ENCODE measurements at regions not wholly inside any gene's neighbourhood (a gene's known extent, or its start where the extent isn't known, plus 50 kb on each side); places are given as distances from the start of the nearest gene placed in this dataset.

GRCh38 chr10:10797513-10797912 lies 220.2 kb upstream of the CELF2 start:
- DNase-seq (ENCODE audit: low read depth in 1 of 2, low spot score in 1 of 2) = no peak

DNA sequence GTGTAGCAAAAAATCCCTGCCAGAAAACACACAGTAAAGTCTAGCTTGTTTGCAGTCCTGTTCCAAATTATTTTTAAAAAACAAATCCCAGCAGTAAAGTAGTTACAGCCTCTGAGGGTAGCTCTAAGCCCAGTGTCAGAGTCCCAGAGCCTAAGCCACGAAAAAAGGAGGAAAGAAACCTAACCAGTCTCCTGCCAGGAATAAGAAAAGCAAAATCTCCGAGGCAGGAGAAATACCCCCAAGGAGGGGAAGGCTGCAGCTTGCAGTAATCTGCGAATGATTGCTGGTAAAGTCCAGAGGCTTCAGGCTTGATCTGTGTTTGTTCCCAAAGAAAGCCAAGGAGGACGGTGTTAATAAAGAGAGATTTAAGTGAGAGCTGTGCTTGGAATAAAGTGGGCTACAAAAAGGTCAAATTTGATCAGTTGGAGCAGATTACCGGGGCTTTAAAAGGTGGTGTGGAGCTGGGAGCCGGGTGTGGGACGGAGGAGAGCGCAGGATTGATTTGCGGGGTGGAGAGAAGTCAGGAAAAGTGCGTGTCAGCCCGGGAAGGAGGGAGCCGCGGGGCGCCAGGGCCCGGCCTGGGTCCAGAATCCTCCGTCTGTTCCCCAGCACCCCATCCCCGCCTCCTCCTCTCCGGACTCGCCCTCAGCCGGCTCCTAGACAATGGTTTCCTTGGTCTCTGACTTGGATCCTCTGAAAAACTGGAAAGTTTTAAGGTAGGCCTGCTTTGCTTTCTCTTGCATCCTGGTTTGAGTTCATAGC lies 219.4 kb upstream of the CELF2 start:
- DNase-seq (ENCODE audit: low read depth in 1 of 2, low spot score in 1 of 2) = no peak

DNA sequence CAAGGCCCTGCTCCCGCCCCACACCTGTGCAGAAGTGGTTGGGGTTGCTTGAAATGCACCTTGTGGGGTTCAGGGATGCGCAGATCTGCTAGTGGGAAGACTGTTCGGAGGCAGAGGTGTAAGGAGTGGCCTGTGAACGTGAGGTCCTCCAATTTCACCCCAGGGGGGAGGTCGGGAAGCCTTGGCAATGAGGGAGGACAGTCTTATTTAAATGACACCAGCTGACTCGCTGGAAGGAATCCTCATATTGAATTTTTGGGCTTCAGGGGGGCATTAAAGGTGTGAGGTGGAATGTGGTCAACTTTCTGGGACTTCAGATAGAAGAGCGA lies 218.8 kb upstream of the CELF2 start:
- no peak for DNase-seq (ENCODE audit: low read depth in 1 of 2, low spot score in 1 of 2)

DNA sequence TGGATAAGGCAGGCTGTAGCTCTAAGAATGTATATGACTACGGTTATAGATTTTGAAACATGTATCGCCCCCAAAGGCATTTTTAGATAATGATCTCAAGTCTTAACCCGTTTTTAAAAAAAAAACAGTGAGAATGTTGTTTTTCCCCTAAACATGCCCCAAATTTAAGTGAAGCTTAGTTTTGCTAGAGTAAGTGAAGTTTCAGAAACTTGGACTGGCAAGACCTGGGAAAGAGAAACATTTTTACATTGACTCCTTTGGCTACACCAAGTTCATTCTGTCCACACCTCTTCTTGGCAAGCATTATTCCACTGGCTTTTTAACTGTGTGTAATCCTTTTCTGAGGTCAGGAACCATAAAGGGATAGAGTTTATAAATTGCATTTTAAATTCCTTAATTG lies 216.7 kb upstream of the CELF2 start:
- no peak for DNase-seq (ENCODE audit: low read depth in 1 of 2, low spot score in 1 of 2)

GRCh38 chr10:10803278-10803677 lies 214.4 kb upstream of the CELF2 start:
- DNase-seq (ENCODE audit: low read depth in 1 of 2, low spot score in 1 of 2) = no peak

GRCh38 chr10:10804061-10804460 lies 213.6 kb upstream of the CELF2 start:
- DNase-seq (ENCODE audit: low read depth in 1 of 2, low spot score in 1 of 2) = no peak

DNA sequence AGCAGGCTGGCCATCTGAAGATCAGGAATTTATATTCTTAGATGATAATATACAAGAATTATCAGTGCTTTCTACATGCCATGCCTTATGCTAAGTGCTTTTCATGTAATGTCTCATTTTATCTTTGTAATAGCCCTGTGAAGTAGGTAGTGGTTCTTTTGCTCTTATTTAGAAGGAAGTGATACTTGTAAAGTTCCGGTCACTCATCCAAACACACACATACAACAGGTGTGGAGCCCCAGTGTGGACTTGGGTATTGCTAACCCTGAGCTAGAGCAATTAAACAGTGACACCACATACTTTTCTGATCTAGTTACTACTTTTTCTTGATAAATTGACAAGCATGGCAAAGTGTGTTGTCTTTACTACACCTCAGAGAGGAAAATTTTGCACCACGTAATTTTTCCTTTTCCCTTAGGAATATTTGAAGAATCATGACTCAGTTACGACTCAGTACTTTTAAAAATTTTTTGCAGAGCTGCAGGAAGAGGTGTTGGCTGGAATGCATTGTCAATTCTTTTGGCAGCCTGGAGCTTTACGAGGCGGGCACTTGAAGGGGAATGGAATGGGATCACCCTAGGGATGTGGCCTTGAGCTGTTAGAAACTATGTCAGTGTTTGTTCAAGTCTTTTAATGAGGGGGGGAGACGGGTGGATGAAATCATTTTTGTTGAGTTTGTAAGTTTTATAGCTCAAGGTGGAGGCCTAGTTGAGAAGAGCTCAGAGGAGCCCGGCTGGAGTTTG lies 212.5 kb upstream of the CELF2 start:
- no peak for DNase-seq (ENCODE audit: low read depth in 1 of 2, low spot score in 1 of 2)

- DNase-seq (ENCODE audit: low read depth in 1 of 2, low spot score in 1 of 2) = no peak
These were observed 210.6 kb upstream of the CELF2 start for GRCh38 chr10:10807106-10807505.

DNA sequence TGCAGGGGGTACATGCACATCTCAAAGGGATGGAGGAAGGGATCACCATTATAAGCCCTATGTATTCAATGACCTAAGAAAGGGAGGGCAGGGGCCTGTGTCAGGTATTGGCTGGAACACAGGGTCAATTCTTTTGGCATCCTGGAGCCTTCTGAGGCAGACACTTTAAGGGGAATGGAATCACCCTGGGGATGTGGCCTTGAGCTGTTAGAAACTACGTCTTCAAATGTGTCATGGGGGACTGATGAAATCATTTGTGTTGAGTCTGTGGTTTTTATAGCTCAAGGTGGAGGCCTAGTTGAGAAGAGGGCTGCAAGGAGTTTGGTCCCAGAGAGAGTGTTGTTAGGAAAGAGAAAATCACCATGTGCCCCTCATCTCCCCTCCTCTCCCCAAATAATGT lies 206.1 kb upstream of the CELF2 start:
- no peak for DNase-seq (ENCODE audit: low read depth in 1 of 2, low spot score in 1 of 2)

DNA sequence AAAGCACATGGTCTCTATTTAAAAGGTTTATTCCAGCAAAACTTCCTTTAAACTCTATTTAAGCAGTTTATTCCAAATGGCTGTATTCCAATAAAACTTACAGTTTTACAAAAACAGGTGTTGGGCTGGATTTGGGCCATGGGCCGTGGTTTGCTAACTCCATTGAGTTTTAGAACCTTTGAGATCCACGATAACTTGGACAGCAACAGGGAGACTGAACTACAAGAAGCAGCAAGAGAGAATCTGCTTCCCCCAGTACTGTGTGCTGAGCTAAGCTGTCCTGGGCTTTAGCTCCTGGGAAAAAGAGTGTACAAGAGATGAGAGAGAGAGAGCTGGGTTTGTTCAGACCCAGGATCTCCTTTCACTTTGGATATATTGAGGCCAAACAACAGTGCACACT lies 204.0 kb upstream of the CELF2 start:
- DNase-seq (ENCODE audit: low read depth in 1 of 2, low spot score in 1 of 2) = no peak

DNA sequence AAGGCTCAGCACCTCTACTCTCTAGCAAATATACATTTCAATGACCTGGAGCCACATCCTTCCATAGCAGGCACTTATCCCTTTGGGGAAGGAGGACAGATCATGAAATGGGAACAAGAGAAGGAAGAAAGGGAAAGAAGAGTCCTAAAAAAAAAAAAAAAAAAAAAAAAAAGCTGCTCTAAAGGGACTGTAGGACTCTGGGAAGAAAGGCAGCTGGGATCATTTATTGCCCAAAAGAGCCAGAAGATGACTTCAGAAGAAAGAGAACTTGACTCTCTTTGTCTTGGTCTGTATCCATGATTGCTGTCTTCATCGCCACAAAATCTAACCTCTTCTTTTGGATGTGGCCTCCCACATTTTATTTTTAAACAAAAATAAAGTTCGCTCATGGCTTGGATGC lies 203.6 kb upstream of the CELF2 start:
- DNase-seq (ENCODE audit: low read depth in 1 of 2, low spot score in 1 of 2) = no peak

GRCh38 chr10:10816447-10816846 lies 201.2 kb upstream of the CELF2 start:
- no peak for DNase-seq (ENCODE audit: low read depth in 1 of 2, low spot score in 1 of 2)

GRCh38 chr10:10817609-10818008 lies 200.1 kb upstream of the CELF2 start:
- no peak for DNase-seq (ENCODE audit: low read depth in 1 of 2, low spot score in 1 of 2)

GRCh38 chr10:10818082-10818481 lies 199.6 kb upstream of the CELF2 start:
- no peak for DNase-seq (ENCODE audit: low read depth in 1 of 2, low spot score in 1 of 2)

- no peak for DNase-seq (ENCODE audit: low read depth in 1 of 2, low spot score in 1 of 2)
These were observed 198.3 kb upstream of the CELF2 start for GRCh38 chr10:10819206-10819856.

GRCh38 chr10:10821926-10822325 lies 195.7 kb upstream of the CELF2 start:
- DNase-seq (ENCODE audit: low read depth in 1 of 2, low spot score in 1 of 2) = no peak

DNA sequence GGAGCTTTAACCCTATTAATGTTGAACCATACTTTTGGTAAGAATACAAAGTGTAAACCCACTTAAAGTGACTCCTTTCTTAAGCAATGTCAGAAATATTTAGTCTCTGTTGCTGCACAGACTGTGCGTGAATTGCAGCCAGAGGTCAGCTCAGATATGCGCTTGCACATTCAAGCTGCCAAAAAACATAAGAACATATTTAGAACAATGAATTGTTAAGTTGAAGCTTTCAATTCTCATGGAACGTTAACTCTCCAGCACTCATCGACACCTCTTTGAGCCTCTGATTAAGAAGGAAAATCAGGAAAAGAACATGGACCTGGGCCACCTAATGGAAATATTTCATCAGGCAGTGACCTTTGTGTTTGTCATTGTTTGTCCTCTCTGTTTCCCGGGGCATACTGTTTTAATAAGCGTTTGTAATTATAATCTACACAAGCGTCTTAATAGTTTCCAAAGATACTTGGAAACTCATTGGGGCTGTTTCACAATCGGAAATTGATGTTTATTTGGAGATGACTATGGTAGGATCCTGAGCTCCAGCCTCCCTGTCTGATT lies 193.0 kb upstream of the CELF2 start:
- DNase-seq (ENCODE audit: low read depth in 1 of 2, low spot score in 1 of 2) = no peak

- DNase-seq (ENCODE audit: low read depth in 1 of 2, low spot score in 1 of 2) = no peak
These were observed 191.5 kb upstream of the CELF2 start for GRCh38 chr10:10826125-10826524.

- no peak for DNase-seq (ENCODE audit: low read depth in 1 of 2, low spot score in 1 of 2)
These were observed 189.0 kb upstream of the CELF2 start for GRCh38 chr10:10828623-10829022.

GRCh38 chr10:10829576-10829975 lies 188.1 kb upstream of the CELF2 start:
- no peak for DNase-seq (ENCODE audit: low read depth in 1 of 2, low spot score in 1 of 2)

DNA sequence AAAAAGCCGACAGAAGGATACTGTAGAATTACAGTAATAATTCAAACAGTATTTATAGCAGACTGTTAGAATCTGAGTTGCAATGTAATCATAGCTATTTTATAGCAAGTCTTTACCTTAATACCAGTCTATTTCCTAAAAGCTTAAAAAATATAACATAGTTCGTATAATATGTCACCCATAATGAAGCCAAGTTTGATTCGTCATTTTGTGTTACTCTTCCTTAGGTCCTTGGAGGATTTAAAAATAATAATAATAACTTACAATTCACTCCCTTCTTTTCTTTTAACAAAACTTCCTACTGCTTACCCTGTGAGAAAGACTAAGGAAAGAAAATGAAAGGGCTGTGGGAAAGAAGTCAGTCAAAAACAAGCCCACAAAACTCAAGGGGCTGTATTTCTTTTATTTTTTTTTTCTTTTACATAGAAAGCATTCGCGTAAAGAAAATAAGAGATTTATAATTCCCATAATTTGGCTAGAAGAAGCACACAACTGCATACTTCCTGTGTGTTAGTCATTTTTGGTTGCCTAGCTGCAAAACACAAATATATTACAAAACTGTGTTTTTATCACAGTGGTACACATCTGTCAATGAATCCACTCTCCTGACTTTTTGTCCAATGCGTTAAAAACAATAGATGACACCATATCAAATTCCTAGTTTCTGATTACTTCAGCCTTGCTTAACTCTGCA lies 187.2 kb upstream of the CELF2 start:
- no peak for DNase-seq (ENCODE audit: low read depth in 1 of 2, low spot score in 1 of 2)

DNA sequence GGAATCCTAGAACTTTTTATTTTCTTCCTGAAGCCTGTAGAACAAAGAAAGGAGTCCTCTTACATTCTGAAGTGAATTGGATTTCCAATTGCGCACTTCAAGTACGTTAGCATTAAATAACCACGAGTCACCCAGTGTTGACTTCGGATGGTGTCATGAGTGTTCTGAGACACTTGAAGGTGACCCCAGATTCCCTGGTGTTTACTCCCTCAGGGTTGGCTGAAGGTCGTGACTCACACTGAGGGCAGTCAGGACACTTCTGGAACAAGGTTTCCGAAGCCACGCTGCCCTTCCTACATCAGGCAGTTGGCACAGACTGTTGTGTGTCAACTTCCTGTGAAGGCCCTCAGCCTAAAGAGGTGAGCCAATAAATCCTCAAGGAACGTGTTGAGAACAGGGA lies 186.6 kb upstream of the CELF2 start:
- DNase-seq (ENCODE audit: low read depth in 1 of 2, low spot score in 1 of 2) = no peak
